HG02798 (cell line): ENCODE measurements at regions not wholly inside any gene's neighbourhood (a gene's known extent, or its start where the extent isn't known, plus 50 kb on each side); places are given as distances from the start of the nearest gene placed in this dataset.
"Not testable (repeated sequence)": the region's sequence is repeated elsewhere in the genome, so short reads cannot be mapped to it uniquely, and the experiment has no call there.

Experiments used
- ATAC-seq: cut with Tn5 transposase; IDR thresholded peaks from one replicate; pipeline ENCODE4 v1.9.1; 2021; ENCODE audit warnings: mild to moderate bottlenecking; ENCODE audit not compliant: unreplicated experiment, poor library complexity

GRCh38 chr18:22499421-22499820 is 81.7 kb upstream of the CTAGE1 start:
- ATAC-seq, result no peak

GRCh38 chr18:22503803-22504202 is 86.1 kb upstream of the CTAGE1 start:
- ATAC-seq, result no peak

GRCh38 chr18:22504251-22505030 is 86.7 kb upstream of the CTAGE1 start:
- ATAC-seq, result no peak

- ATAC-seq, result no peak
These were observed 87.5 kb upstream of the CTAGE1 start for GRCh38 chr18:22505141-22505591.

- ATAC-seq, result no peak
These were observed 89.3 kb upstream of the CTAGE1 start for GRCh38 chr18:22507055-22507454.

GRCh38 chr18:22509423-22509822 is 91.7 kb upstream of the CTAGE1 start:
- no peak for ATAC-seq

GRCh38 chr18:22510697-22511096 is 93.0 kb upstream of the CTAGE1 start:
- ATAC-seq, result no peak

GRCh38 chr18:22513721-22514481 is 96.2 kb upstream of the CTAGE1 start:
- ATAC-seq, result no peak

GRCh38 chr18:22514655-22515054 is 96.9 kb upstream of the CTAGE1 start:
- ATAC-seq, result no peak

- no peak for ATAC-seq
These were observed 97.5 kb upstream of the CTAGE1 start for GRCh38 chr18:22515250-22515649.

GRCh38 chr18:22517356-22517755 is 99.6 kb upstream of the CTAGE1 start:
- no peak for ATAC-seq

GRCh38 chr18:22521026-22521707 is 103.5 kb upstream of the CTAGE1 start:
- ATAC-seq, result no peak

- no peak for ATAC-seq
These were observed 105.8 kb upstream of the CTAGE1 start for GRCh38 chr18:22523481-22523880.

GRCh38 chr18:22524783-22525182 is 107.1 kb upstream of the CTAGE1 start:
- ATAC-seq, result no peak

GRCh38 chr18:22525313-22525712 is 107.6 kb upstream of the CTAGE1 start:
- ATAC-seq, result no peak

- no peak for ATAC-seq
These were observed 108.2 kb upstream of the CTAGE1 start for GRCh38 chr18:22525883-22526282.

- ATAC-seq, result no peak
These were observed 110.6 kb upstream of the CTAGE1 start for GRCh38 chr18:22528291-22528690.

- ATAC-seq, result not testable (repeated sequence)
These were observed 117.0 kb upstream of the CTAGE1 start for GRCh38 chr18:22534706-22535105.

GRCh38 chr18:22536558-22536957 is 118.8 kb upstream of the CTAGE1 start:
- ATAC-seq, result no peak

GRCh38 chr18:22538426-22538825 is 120.7 kb upstream of the CTAGE1 start:
- no peak for ATAC-seq
